H4 (cell line): ENCODE measurements at regions not wholly inside any gene's neighbourhood (a gene's known extent, or its start where the extent isn't known, plus 50 kb on each side); places are given as distances from the start of the nearest gene placed in this dataset.
A peak's percentile ranks its signal among the peaks of the same experiment; 100 is the strongest.
"Not testable (repeated sequence)": the region's sequence is repeated elsewhere in the genome, so short reads cannot be mapped to it uniquely, and the experiment has no call there.

ENCODE experiments used
- DNase-seq: peaks from one replicate; pipeline ENCODE4 v3.0.0-alpha.2; 2015; ENCODE audit warnings: low spot score

DNA sequence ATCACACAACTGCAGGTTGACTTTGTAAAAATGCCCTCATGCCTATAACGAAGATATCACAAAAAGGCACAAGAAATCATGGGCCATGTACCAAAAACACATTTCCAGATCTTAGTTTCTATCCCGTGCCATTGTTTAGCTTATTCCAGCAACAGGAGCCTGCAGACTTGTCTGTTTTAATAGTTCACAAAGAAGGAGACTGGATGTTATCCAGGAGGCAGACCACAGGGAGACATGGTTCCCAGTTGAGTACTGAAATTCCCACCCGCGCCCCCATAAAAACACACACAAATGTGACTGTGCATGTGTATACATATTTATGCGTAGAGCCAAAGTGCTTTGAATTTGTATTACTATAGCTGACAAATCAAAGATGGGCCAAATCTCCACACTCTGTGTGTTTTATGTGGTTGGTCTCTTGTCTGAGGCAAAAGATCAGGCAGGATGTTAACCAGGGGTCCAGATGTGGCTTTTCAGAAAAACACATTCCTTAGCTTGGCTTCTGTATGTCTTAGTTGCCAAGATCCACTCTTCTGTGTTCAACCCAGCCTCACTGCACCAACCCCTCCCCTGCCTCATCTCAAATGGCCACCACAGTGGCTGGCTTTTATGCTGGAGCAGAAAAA is 469.2 kb upstream of the DIPK2B start:
- no peak for DNase-seq

DNA sequence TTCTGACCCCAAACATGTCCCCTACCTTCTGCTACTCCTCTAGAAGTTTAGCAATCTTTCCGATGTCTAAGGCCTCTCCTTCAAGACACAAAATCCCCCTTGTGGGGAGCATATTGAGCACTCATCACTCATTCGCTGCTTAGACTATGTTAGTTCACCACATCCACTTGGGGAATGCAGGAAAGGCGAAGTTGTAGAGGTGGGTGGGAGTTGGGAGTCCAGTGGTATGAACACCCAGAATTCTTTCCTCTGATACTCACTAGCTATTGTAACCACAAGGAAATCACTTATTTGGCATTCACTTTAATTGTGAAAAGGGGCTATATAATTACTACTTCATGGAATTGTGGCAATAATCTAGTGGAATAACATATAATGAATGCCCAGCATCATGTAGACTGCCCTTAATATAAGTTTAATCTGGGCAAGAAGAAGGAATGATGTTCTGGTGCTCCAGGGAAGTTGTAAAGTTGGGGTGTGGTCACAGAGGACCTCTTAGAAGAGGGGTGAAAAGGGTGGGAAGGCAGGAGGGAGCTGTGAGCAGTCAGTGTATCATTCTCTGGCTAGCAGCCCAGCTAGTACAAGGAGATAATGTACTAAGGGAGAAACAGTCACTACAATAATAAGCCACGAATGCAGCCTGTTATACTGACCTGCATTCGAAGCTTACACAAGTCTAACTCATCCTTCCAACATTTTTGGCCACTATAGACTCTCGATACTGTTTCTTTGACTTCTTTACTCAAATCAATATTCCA is 468.2 kb upstream of the DIPK2B start:
- peak; percentile 32 for DNase-seq

DNA sequence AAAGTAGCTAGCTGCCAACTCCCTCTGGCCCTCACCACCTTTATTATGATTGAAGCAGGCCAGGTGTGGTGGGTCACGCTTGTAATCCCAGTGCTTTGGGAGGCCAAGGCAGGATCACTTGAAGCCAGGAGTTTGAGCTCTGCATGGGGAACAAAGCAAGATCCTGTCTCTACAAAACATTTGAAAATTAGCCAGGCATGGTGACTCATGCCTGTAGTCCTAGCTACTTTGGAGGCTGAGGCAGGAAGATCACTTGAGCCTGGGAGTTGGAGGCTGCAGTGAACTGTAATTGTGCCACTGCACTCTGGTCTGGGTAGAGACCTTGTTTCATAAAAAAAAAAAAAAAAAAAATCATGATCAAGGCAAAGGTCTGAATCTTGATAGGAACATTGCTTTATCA is 467.0 kb upstream of the DIPK2B start:
- no peak for DNase-seq

DNA sequence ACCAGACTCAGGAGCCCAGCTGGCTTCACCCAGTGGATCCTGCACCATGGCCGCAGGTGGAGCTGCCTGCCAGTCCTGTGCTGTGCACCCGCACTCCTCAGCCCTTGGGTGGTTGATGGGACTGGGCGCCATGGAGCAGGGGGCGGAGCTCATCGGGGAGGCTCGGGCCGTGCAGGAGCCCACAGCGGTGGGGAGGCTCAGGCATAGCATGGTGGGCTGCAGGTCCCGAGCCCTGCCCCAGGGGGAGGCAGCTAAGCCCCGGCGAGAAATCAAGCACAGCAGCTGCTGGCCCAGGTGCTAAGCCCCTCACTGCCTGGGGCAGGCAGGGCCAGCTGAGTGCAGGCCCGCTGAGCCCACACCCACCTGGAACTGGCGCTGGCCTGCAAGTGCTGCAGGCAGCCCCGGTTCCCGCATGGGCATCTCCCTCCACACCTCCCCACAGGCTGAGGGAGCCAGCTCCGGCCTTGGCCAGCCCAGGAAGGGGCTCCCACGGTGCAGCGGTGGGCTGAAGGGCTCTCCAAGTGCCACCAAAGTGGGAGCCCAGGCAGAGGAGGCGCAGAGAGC is 464.1 kb upstream of the DIPK2B start:
- no peak for DNase-seq

DNA sequence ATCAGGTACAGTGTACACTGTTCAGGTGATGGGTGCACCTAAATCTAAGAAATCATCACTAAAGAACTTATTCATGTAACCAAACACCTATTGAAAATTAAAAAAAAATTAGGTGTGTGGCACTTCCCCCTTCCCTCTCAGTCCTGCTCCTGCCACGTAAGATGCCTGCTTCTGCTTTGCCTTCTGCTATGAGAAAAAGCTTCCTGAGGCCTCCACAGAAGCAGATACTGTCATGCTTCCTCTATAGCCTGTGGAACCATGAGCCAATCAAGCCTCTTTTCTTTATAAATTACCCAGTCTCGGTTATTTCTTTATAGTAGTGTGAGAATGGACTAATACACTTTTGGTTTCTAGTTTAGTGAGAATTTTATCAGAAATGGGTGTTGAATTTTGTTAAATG is 459.8 kb upstream of the DIPK2B start:
- DNase-seq, result no peak

DNA sequence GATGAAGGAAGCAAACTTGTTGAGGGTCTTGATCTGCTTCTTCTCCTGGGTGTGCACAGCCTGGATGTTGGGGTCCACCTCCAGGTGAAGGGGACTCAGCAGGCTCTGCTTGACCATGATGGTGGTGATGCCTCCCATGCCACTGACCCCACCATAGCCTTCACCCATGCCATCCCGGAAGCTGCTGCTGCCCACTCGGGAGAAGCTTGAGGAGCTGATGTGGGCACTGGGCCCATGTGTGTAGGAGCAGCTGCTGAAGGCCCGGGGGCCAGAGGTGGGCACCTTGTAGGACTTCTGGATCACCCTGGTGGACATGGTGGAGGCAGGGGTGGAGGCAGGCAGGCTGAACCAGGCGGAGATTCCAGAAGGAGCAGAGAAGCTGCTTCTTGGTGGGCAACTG is 432.7 kb upstream of the DIPK2B start:
- no peak for DNase-seq

DNA sequence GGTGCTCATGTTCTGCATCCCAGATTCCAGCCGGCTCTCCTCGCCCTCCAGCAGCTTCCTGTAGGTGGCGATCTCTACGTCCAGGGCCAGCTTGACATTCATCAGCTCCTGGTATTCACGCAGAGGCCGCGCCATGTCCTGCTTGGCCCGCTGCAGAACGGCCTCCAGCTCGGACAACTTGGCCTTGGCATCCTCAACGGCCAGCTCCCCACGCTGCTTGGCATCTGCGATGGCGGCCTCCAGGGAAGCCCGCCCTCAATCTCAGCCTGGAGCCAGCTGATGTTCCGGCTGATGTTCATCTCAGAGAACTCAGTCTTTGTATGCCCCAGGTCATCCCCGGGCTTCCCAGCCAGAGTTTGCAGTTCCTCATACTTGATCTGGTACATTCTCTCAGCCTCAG is 431.8 kb upstream of the DIPK2B start:
- no peak for DNase-seq

DNA sequence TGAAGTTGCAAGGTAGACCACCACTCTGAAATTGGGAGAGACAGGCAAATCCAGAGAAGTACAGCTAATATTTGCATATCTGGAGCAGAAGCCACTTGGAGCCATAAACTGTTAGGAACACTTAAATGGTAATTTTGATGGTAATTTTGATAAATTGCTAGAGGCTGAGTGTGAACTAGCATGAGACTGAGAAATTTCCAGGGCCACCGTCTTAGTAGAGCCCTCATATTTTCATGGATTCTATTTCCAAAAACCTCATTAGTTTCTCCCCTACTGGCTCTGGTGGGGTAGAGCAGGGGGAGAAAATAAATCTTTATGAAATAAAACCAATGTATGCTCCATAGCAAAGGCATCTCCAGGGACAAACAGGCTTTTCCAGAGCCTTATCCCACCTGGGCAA is 429.4 kb upstream of the DIPK2B start:
- no peak for DNase-seq

DNA sequence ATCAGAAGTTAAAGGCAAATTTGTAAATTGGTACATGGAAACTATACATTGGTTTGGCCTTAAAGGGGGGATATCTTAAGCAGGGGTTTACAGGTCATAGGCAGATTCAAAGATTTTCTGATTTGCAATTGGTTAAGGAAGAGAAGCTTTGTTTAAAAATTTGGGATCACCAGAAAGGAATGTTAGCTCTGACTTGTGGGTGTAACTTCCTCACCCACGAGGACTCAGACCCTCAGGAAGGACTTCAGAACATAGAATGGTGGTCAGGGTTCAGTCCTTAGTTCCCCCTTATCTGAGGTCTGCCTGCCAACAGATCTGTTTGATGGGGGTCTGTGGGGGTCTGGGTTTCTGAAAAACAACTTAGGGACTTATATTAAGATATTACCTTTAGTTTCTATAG is 427.4 kb upstream of the DIPK2B start:
- no peak for DNase-seq

DNA sequence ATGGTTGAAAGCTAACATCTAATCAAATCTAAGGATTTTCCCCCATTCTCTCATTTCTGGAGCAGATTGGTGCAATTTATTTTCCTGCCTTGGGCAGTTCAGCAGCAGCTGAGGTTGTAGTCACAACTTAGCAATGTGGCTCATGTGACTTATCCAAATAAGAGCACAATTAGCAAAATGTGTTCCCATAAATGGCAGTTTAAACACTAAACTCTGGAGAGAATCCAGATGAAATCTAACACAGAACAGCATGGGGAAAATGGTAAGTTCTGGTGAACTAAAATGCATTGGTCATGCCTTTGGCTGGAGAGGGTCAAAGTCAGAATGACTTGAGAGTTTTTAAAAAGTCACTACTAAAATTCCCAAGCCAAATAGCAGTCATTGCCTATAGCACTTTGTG is 422.6 kb upstream of the DIPK2B start:
- peak; percentile 91 for DNase-seq

DNA sequence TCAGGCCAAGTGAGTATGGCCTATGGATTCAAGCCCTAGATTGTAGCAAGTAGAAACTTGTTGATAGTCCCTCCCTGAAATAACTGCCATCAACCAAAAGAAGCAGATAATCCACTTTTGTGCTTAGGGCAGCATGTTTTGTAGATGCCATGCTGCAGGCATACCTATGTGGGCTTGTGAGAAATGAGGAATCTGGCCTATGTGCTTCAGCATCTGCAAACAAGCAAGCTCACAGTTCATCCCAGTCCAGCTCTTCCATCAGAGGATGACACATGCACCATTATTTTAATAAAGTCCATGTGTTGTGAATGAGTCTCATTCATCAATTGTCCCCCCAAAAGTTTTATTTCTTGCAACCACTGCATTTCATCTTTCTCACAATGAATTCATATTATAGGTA is 421.9 kb upstream of the DIPK2B start:
- DNase-seq, result no peak

DNA sequence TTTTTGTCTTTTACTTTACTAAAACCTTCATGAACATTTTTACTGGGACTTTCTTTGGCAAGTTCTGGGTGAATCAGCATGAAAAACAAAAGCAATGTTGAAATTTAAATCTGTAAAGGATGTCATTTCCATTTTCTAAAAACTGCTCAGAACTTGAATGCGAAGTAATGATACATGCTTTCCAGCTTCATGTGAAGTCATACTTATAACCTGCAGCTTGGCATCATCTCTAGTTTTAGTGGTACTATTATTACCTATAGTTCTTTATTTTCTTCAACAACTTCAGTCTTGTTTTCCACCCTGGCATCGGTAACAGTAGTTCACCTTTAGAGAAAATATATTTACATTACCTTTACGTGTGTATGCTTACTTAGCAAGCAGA is 421.4 kb upstream of the DIPK2B start:
- no peak for DNase-seq

DNA sequence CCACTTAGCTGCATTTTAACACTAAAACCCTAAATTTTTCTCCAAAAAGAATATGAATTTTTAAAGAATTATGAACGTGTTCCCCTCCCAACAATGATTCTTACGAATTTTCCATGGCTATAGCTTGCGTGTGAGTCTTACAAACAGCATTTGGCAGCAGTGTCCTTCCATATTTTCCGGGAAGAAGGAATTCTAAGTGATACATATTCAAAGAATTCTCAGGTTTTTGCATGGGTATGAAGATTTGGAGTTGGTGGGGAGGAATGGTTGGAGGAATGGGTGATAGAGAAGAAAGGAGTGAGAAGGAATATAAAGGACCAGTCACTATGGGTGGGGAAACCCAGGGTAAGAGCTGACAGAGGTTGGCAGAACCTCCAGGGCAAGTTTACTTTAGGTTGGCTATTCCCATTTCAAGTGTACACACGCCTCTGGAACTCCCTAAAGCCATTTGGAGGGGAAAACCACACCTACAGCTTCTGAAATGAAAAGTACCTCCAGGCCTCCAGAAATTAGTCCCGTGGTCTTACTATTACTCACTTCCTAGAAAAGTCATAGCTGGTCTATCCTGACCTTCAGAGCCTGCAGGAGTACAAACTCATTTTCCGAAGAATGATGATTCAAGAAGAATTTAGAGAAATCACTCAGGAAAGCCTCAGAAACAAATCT is 420.8 kb upstream of the DIPK2B start:
- peak; percentile 68 for DNase-seq

DNA sequence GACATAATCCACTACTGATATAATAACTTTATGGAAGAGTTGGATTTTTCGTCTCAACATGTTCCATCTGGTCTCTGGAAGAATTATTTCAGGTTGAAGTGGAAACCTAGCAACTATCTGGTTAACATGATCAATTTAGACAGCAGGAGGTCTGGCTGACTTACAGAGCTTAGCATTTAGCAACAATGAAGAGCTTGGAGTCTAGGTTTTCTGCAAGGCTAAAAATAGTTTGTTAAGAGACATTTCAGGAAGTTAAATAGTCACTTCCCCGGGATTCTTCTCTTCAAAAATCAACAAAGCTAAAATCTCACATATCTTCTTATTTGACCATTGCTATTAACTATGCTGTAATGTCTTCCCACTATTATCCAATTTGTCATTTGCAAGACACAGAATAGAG is 418.6 kb upstream of the DIPK2B start:
- no peak for DNase-seq

DNA sequence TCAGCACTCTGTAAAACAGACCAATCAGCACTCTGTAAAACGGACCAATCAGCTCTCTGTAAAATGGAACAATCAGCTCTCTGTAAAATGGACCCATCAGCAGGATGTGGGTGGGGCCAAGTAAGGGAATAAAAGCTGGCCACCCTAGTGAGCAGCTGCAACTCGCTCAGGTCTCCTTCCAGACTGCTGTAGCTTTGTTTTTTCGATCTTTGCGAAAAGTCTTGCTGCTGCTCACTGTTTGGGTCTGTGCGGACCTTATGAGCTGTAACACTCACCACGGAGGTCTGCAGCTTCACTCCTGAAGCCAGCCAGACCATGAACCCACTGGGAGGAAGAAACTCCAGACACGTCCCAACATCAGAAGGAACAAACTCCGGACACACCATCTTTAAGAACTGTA is 414.9 kb upstream of the DIPK2B start:
- not testable (repeated sequence) for DNase-seq

DNA sequence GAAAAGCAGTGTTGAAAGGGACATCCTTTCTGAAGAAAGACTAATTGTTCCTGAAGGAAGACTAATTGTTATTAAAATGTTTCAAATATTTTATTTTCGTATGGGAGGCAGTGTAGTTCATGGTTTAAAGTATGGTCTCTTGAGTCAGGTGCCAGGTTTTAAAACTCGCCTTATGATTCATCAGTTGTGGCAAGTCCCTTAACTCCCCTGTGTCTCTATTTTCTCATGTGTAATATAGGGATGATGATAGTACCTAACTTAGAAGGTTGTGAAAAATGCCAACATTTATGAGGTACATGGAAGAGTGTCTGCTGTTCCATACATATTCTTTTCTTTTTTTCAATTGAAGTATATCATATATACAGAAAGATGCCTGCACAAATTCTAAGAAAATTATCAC is 414.2 kb upstream of the DIPK2B start:
- DNase-seq, result no peak

DNA sequence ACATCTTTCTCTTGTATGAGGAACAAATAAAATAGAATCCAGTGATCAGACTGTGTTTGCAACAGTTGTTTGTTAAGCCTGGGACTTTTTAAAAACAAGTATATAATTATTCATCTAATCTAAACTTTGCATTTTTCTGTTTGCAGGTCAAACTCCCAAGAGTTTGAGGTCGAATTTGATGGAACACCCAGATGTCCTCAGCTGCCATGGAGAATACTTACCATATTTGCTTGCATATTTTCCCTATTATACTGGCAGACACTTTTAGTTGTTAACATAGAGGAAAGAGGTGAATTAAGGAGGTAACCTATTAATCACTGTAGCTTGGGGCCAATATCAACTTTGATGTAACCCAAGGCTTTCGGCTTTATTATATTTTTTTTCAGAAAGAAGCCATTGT is 401.5 kb upstream of the DIPK2B start:
- DNase-seq, result no peak

DNA sequence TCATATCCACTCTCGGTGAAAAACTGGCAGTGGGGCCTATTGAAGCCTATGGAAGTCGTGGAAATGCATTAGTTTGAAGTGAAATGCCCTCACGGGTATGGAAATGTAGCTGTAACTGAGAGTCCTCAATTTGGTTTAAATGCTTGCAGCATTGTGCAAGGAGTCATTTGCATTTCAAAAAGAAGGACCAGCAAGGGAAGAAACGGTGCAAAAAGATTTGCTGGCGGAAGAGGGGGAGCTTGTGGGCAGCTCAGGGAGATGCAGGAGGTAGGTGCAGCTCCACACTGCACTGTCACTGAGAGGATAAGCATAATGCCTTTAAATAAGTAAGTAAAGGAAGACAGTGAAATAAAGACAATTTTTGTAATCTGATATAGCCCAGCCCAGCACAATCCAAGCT is 400.4 kb upstream of the DIPK2B start:
- no peak for DNase-seq

DNA sequence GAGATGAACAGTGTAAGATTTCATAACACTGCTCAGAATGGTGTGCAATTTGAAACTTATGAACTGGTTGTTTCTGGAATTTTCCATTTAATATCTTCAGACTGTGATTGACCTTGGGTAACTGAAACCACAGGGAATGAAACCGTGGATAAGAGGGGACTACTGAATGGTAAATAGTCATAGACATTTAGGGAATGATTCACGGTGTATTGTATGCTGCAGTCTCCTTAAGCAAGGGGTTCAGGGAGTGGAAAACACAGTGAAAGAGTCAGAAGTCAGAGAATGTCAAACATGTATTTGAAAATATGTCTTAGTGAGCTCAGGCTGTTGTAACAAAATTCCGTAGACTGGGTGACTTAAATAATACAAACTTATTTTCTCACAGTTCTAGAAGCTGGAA is 398.2 kb upstream of the DIPK2B start:
- no peak for DNase-seq

DNA sequence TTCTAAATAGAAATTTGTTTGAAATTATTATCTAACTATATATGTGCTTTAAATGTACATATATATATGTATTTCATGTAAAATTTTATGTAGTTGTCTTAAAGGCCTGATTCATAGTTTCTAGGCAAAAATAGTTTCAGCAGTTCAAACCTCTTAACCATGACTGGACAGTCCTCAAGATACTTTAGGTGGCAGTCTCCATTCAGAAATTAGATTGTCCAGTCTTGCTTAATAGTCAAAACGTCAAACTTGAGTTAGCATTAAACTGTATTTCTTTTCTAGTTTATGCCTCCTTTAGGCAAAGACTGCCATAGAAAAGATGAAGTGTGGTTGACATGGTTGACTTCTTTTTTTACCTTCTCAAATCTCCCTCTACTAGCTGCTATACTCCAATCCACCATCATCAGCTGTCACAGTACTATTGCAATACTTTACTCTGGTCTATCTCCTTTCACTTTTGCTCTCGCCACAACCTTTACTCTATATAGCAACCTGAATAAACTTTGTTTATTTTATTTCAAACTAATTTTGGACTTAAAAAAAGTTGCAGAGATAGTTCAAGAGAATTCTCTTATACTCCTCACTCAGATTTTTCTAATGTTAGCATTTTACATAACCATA is 395.6 kb upstream of the DIPK2B start:
- DNase-seq, result no peak

DNA sequence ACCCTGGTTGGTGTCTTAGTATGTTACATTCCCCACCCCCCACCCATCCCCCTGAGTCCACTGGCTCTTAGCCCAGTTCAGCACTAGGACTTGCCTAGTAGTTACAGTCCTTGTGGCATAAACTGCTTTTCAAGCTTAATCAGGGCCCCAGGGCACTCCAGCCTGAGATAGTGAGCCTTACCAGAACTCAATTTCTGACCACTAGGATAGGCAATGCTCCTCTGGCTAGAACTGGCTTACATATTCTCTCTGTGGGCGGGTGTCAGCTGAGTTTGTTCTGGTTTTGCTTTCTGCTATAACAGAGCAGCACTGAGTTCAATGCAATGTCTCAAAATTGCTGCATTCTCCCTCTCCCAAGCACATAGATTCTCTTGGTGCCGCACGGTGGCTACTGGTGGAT is 391.4 kb upstream of the DIPK2B start:
- DNase-seq, result no peak

DNA sequence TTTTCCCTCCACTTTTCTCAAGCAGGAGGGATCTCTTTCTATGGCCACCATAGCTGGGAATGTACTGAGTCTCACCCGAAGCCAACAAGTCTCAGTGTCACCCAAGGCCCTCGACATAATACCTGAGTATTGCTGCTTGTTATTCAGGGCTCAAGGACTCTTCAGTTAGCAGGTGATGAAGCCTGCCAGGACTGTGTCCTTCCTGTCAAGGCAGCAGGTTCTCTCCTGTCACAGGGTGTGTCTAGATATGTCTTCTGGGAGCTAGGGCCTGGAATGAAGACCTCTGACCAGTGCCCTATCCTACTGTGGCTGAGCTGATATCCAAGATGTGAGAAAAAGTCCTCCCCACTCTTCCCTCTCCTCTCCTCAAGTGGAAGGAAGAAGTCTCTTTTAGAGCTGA is 391.0 kb upstream of the DIPK2B start:
- no peak for DNase-seq

DNA sequence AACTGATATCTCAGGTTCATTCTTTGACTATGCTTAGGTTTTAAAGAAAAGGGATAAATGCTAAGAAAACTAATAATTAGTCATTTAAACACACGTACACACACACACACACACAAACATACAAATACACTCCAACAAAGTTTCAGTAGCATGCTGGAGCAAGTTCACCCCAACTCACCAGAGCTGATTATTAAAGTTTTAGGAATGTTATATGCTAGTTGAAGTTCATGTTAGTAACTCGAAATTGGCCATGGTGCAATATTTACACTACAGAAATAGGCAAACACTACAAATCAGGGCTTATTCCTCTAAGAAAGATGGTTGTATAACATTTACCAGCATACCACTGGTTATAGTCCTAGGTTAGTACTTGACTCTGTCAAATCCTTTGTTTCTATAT is 384.0 kb upstream of the DIPK2B start:
- no peak for DNase-seq
